KG1 (cell line): ENCODE measurements at regions not wholly inside any gene's neighbourhood (a gene's known extent, or its start where the extent isn't known, plus 50 kb on each side); places are given as distances from the start of the nearest gene placed in this dataset.

Experiments
- DNase-seq: peaks from one replicate; lab custom pipeline; 2025; lab: John Stamatoyannopoulos, UW

GRCh38 chr13:75945841-75946482, 309.8 kb downstream of the LMO7 start:
- DNase-seq = no peak

DNA sequence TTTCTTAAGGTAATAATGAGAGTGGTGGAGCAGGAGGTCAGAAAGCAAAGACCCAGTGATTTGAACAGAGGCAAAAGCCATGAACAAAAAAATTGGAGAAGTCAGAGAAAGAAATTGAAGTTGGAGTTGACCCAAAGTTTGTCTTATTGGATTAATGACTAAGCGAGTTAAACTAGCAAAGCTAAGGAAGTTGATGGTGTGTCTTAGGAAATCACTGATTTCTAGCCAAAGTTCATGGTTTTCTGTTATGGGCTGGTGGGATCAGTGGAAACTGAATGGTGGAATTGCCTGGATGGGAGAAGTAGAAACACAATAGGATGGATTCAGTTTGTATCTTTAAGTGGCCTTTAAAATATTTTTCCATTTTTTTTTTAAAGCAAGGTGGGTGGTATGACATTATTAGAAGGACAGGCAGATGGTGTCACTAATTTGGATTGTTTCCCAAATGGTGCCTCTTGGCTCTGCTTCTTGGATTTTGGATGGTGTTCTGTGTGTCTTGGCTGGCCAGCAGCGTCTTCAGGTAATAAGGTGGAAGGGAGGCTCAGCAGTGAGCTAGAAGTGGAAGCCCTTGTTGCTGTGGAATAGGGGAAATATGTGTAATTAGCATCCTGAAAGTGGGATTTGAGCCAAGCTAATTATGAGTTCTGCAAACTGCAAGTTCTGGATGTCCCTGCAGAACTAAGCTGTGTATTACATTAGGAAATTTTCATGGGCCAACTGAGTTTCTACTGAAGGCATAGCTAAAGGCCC, 302.9 kb downstream of the LMO7 start:
- DNase-seq = no peak

DNA sequence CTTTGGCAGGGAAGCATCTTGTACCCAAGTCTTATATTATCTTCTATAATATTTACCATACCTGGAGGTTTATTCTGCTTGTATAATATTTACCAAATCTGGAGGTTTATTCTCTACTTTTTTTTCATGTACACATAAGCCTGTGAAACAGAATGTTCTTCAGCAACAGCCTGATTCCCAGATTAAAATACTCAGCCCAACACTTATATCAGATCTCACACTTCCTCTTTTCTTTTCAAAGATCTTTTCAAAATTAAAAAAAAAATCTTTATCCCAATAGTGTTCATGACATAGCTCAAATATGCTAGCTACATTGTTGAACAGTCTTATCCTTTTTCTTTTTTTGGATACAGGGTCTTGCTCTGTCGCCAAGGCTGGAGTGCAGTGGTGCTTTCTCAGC, 300.7 kb downstream of the LMO7 start:
- no peak for DNase-seq

- DNase-seq = no peak
Measured at GRCh38 chr13:75935805-75936204, 299.7 kb downstream of the LMO7 start.

DNA sequence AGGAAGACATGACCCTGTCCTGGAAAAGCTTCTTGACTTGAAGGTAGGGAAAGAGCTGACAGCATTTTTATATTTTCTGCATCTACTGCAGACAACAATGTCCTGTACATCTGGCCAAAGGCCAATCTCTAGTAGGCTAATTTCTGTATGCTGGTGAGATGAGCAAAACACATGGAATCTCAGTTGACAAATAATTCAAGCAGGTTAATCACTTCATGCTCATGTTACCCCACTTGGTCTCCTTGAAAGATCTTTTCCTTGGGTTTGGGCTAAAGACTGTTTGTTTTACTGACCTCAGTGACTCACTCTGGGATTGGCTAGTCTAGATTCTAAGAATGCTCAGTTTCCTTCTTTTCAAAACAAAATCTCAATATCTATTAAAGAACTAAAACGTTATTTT, 298.8 kb downstream of the LMO7 start:
- DNase-seq = no peak

DNA sequence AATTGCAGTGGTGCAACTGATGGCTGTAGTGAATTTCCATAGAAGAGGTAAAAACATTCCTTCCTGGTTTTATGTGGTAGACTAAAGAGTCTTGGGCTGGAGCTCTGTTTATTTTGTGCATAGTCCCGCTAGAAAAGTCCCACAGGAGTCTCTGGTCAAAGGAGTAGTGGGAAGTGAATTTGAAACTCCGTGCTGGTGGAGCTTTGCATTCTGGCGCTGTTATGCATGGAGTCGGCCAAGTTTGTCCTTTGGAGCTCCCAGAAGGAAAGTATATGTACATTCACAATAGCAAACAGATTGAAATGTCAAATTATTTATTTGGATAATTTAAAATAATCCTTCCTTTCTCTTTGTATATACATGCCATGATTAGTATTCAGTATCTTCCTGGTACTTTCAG, 296.5 kb downstream of the LMO7 start:
- DNase-seq = no peak

DNA sequence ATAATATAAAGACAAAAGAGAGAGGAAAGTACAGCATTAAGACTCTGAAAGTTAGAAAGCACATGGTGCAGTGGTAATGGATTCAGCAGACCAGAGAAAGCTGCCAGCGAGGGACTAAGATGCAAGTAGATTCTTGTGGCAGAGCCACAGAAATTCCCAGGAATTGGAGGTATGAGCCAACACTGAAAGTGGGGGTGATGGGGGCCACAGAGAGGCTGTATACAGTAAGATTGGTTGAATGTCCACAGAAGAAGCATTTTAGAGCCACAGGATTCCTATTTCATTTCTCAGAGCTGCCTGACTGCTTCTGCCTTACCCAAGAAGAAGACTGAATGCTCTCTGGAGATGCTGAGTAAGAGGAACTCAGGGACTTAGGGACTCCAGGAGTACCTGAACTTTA, 295.0 kb downstream of the LMO7 start:
- DNase-seq = no peak

DNA sequence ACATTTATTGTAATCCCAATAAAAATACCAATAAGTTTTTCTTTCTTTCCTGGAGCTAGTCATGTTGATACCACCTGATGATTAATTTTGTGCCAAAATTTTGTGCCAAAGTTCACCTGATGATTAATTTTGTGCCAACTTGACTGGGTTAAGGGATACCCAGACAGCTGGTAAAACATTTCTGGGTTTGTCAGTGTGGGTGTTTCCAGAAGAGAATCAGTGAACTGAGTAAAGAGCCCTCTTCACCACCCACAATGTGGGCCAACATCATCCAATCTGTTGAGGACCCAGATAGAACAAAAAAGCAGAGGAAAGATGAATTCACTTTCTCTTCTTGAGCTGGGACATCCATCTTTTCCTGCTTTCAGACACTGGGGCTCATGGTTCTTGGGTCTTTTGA, 292.9 kb downstream of the LMO7 start:
- DNase-seq = no peak

GRCh38 chr13:75927183-75927669, 291.1 kb downstream of the LMO7 start:
- no peak for DNase-seq

- DNase-seq = no peak
Measured at GRCh38 chr13:75920536-75920935, 284.4 kb downstream of the LMO7 start.

DNA sequence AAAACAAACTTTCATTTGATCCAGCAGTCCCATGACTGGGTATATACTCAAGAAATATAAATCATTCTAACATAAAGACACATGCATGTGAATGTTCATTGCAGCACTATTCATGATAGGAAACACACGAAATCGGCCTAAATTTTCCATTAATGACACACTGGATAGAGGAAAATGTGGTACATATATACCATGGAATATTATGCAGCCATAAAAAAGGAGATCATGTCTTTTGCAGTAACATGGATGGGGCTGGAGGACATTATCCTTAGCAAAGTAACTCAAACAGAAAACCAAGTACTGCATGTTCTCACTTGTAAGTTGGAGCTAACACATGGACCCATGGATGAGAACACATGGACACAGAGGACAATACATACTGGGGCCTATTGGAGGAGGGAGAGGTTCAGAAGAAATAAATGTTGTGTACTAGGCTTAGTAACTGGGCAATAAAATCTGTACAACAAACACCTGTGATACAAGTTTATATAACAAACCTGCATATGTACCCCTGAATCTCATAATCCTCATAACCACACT, 283.6 kb downstream of the LMO7 start:
- DNase-seq = no peak

GRCh38 chr13:75915066-75915465, 278.9 kb downstream of the LMO7 start:
- no peak for DNase-seq

DNA sequence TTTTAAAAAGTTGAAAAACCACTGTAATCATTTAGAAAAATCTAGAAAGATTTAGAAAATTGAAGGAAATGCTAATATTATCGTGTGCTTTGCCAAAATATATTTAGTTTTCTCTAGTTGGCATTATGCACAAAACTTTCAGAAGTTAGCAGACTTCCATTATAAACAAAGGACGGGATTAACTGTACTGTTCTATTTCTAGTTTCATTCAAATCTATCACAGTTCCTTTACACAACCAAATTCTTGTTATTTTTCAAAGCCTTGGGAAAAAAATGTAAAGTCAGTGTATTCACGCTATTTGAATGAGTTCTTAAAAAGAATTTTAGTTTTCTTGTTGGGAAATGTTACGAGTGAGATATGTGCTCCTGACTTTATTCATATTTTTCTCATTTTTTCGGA, 277.8 kb downstream of the LMO7 start:
- DNase-seq = no peak

GRCh38 chr13:75910591-75910990, 274.5 kb downstream of the LMO7 start:
- no peak for DNase-seq
